Lung (tissue), 11 donors: ENCODE measurements at regions not wholly inside any gene's neighbourhood (a gene's known extent, or its start where the extent isn't known, plus 50 kb on each side); places are given as distances from the start of the nearest gene placed in this dataset.

Experiments
- ATAC-seq: fragments of 200-7000 bp; cut with Tn5 transposase; one replicate; pipeline ENCODE4 v1.9.1; 2020; ENCODE audit warnings: moderate number of reproducible peaks; ENCODE audit not compliant: insufficient read depth, low FRiP score
- DNase-seq, 3 donors: peaks; one replicate each; pipeline ENCODE4 v3.0.0-alpha.2; 2013 to 2017
- H3K27ac ChIP-seq, 2 donors: one replicate each; pipeline ENCODE4 v1.5.1; 2013; ENCODE audit warnings: mild to moderate bottlenecking in 2 of 2, moderate library complexity in 2 of 2, control low read depth in 1 of 2, inconsistent platforms in 1 of 2, low read depth in 1 of 2, low read length in 1 of 2
- H3K27me3 ChIP-seq, 3 donors: one replicate each; pipeline ENCODE4 v1.5.1; 2013; ENCODE audit warnings: low read length in 2 of 3; ENCODE audit not compliant: control insufficient read depth in 3 of 3, insufficient read depth in 3 of 3
- H3K36me3 ChIP-seq, 4 donors: one replicate each; pipeline ENCODE4 v1.5.1; 2013; ENCODE audit warnings: low read length in 4 of 4, mild to moderate bottlenecking in 1 of 4, moderate library complexity in 1 of 4; ENCODE audit not compliant: control insufficient read depth in 4 of 4, insufficient read depth in 4 of 4
- H3K4me1 ChIP-seq, 5 donors: one replicate each; pipeline ENCODE4 v1.5.1; 2013; ENCODE audit warnings: low read length in 5 of 5, mild to moderate bottlenecking in 2 of 5, moderate library complexity in 1 of 5; ENCODE audit not compliant: control insufficient read depth in 5 of 5, insufficient read depth in 5 of 5
- H3K4me3 ChIP-seq: one replicate; pipeline ENCODE4 v1.5.1; 2013; ENCODE audit warnings: mild to moderate bottlenecking, control low read depth, moderate library complexity
- H3K9ac ChIP-seq, 2 donors: one replicate each; pipeline ENCODE4 v1.5.1; 2013; ENCODE audit warnings: low read length in 2 of 2, control low read depth in 1 of 2; ENCODE audit not compliant: insufficient read depth in 1 of 2
- H3K9me3 ChIP-seq, 4 donors: one replicate each; pipeline ENCODE4 v1.5.1; 2013; ENCODE audit warnings: low read length in 3 of 4, mild to moderate bottlenecking in 1 of 4, moderate library complexity in 1 of 4; ENCODE audit not compliant: control insufficient read depth in 4 of 4, insufficient read depth in 3 of 4
- CTCF ChIP-seq: IDR thresholded peaks from 2 replicates; pipeline ENCODE4 v1.5.1; 2012; ENCODE audit warnings: mild to moderate bottlenecking; ENCODE audit errors: control extremely low read depth, extremely low read depth
- WGBS, 2 donors: extraction: QIAGEN DNeasy Blood & Tissue Kit; methylation state at CpG; one replicate each; pipeline ENCODE4 v1.1.7; 2013; 5-methylcytosine and 5-hydroxymethylcytosine counted together
- donor health status: control.
- donor health status: control.
- donor health status: Bipolar disorder and iron deficiency.
- donor health status: healthy.
- donor health status: DM: yes; HTN: yes; CAD: no.

GRCh38 chr1:166289309-166290050 is 122.7 kb upstream of the FAM78B start:
- Histone ChIP-seq H3K27ac (no peak overlapping the region), H3K9me3 (no peaks in the 10 kb centered on the region), H3K4me3 (no peak overlapping the region), H3K27me3 (no peaks in the 10 kb centered on the region), H3K36me3 (no peaks in the 10 kb centered on the region), H3K4me1 (no peaks in the 10 kb centered on the region), H3K9ac (no peak overlapping the region)
- no peak for ATAC-seq
- TF ChIP-seq CTCF, result no peak
- DNase-seq, result no peak
- 84 to 91% methylated on average over 4 of the region's 4 CpGs for WGBS, 2 donors

GRCh38 chr1:166295656-166296055 is 128.9 kb upstream of the FAM78B start:
- DNase-seq (no peak), ATAC-seq (no peak)
- no peak overlapping the region for H3K27ac ChIP-seq
- no peak overlapping the region for H3K4me3 ChIP-seq
- H3K36me3 ChIP-seq, result no peaks in the 10 kb centered on the region
- no peak overlapping the region for H3K9ac ChIP-seq
- no peak for TF ChIP-seq CTCF
- no peaks in the 10 kb centered on the region for H3K27me3 ChIP-seq
- 76 to 92% methylated on average over 1 of the region's 1 CpG for WGBS, 2 donors
- no peaks in the 10 kb centered on the region for H3K4me1 ChIP-seq
- H3K9me3 ChIP-seq, result no peaks in the 10 kb centered on the region

- ATAC-seq (no peak), DNase-seq (no peak)
- 68 to 88% methylated on average over 1 of the region's 1 CpG for WGBS, 2 donors
- no peak overlapping the region for H3K27ac ChIP-seq
- H3K27me3 ChIP-seq, result no peaks in the 10 kb centered on the region
- no peak for TF ChIP-seq CTCF
- no peak overlapping the region for H3K9ac ChIP-seq
- H3K4me3 ChIP-seq, result no peak overlapping the region
- no peaks in the 10 kb centered on the region for H3K9me3 ChIP-seq
- H3K36me3 ChIP-seq, result no peaks in the 10 kb centered on the region
- H3K4me1 ChIP-seq, result no peaks in the 10 kb centered on the region
Measured at GRCh38 chr1:166297993-166298392, 131.2 kb upstream of the FAM78B start.

- Histone ChIP-seq H3K9ac (no peak overlapping the region), H3K27ac (no peak overlapping the region), H3K27me3 (no peaks in the 10 kb centered on the region), H3K4me1 (no peaks in the 10 kb centered on the region), H3K9me3 (no peaks in the 10 kb centered on the region), H3K4me3 (no peak overlapping the region), H3K36me3 (no peaks in the 10 kb centered on the region)
- ATAC-seq (no peak), DNase-seq (no peak)
- 88 to 95% methylated on average over 5 of the region's 5 CpGs for WGBS, 2 donors
- TF ChIP-seq CTCF, result no peak
Measured at GRCh38 chr1:166300767-166301166, 134.0 kb upstream of the FAM78B start.
